Upper lobe of left lung (tissue), 4 donors: ENCODE measurements at regions not wholly inside any gene's neighbourhood (a gene's known extent, or its start where the extent isn't known, plus 50 kb on each side); places are given as distances from the start of the nearest gene placed in this dataset.

Source experiments
- POLR2A ChIP-seq, 4 donors: fragments of 450-650 bp; IDR thresholded peaks; one replicate each; pipeline ENCODE4 v1.5.1; 2016 to 2017; ENCODE audit warnings: antibody characterized with exemption in 4 of 4, mild to moderate bottlenecking in 2 of 4
- POLR2AphosphoS5 ChIP-seq, 2 donors: sonication (generic); formaldehyde crosslinking; IDR thresholded peaks; one replicate each; pipeline ENCODE4 v1.5.1; 2017; ENCODE audit warnings: antibody characterized with exemption in 2 of 2

DNA sequence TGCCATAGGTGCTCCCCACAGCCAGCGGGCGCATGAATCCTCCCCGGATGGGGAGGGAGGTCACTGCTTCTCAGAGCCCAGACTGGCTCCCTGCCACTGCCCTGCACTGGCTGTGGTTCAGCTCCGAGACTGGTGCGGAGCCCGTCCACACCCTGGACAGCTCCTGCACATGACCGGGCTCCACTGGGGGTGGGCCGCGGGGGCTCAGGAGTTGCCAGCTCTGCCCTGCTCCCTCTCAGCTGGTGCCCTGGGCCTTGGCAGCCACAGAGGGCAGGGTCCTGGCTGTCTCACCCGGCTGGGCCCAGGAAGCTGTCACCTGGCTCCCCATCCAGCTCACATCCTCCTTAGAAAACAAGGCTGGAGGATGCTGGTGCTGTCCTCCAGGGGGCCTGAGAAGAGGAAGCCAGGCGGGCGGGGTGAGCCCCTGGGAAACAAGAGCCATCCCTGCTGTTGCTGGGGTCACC is 64.9 kb upstream of the ADRA2C start:
- no peak for TF ChIP-seq POLR2AphosphoS5 (IDR thresholded peaks at IDR 0.05)
- no peak for TF ChIP-seq POLR2A (IDR thresholded peaks at IDR 0.05)
